ENCODE measurements at regions not wholly inside any gene's neighbourhood (a gene's known extent, or its start where the extent isn't known, plus 50 kb on each side); places are given as distances from the start of the nearest gene placed in this dataset.
"Not testable (repeated sequence)": the region's sequence is repeated elsewhere in the genome, so short reads cannot be mapped to it uniquely, and the experiment has no call there.

- DNase-seq (ENCODE audit: low read depth): no peak
These were observed 364.5 kb upstream of the RGPD4 start for GRCh38 chr2:107462181-107462580.

- DNase-seq (ENCODE audit: low read depth): no peak
These were observed 360.5 kb upstream of the RGPD4 start for GRCh38 chr2:107466241-107466640.

- no peak for DNase-seq (ENCODE audit: low read depth)
These were observed 359.5 kb upstream of the RGPD4 start for GRCh38 chr2:107466984-107467773.

GRCh38 chr2:107469437-107469995, 357.2 kb upstream of the RGPD4 start:
- DNase-seq (ENCODE audit: low read depth): no peak

- no peak for DNase-seq (ENCODE audit: low read depth)
These were observed 353.5 kb upstream of the RGPD4 start for GRCh38 chr2:107473150-107473549.

GRCh38 chr2:107475859-107476258, 350.8 kb upstream of the RGPD4 start:
- no peak for DNase-seq (ENCODE audit: low read depth)

- DNase-seq (ENCODE audit: low read depth): no peak
These were observed 324.2 kb upstream of the RGPD4 start for GRCh38 chr2:107502539-107502938.

DNA sequence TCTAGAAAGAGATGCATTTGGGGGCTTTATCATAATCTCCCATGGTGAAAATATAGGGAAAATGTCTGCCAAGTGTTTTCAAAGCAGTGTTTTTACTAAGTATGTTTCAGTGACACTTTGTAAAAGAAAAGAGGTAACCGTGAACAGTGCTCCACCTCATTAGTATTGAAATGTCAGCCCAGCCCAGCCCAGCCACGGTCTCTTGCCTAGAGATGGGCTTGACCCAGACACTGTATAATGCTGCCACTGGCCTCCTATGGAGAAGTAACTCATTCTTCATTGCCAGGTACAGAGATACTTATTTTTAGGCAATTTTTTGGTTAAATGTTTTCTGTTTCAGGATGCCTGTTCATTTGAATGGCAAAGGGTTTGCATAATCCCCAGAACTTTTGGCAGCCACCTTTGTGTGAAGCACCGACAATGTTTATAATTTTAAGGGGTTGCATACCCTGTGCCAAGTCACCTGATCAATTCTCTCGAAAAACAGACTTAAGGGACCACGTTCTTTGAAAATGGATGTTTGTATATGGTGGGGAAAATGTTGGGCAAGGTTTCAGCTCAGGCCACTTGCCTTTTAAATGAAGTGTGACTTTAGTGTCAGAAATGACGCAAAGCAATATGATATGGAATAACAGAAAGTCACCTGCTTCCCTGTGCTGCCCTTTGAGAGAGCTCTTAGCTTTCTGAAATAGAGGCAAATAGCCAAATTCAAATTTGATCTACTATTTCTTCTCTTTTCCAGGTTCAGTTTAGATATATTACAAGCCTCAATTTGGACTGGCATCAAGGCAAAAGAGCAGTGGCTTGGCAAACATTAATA, 314.5 kb upstream of the RGPD4 start:
- DNase-seq (ENCODE audit: low read depth): no peak

GRCh38 chr2:107525406-107525805, 301.3 kb upstream of the RGPD4 start:
- DNase-seq (ENCODE audit: low read depth): peak; percentile 11

GRCh38 chr2:107529146-107529545, 297.5 kb upstream of the RGPD4 start:
- no peak for DNase-seq (ENCODE audit: low read depth)

GRCh38 chr2:107530046-107530445, 296.6 kb upstream of the RGPD4 start:
- DNase-seq (ENCODE audit: low read depth): no peak

- no peak for DNase-seq (ENCODE audit: low read depth)
These were observed 291.8 kb upstream of the RGPD4 start for GRCh38 chr2:107534926-107535325.

GRCh38 chr2:107535905-107536689, 290.6 kb upstream of the RGPD4 start:
- not testable (repeated sequence) for DNase-seq (ENCODE audit: low read depth)

- DNase-seq (ENCODE audit: low read depth): no peak
These were observed 284.4 kb upstream of the RGPD4 start for GRCh38 chr2:107542314-107542740.

- no peak for DNase-seq (ENCODE audit: low read depth)
These were observed 282.9 kb upstream of the RGPD4 start for GRCh38 chr2:107543793-107544192.

- DNase-seq (ENCODE audit: low read depth): no peak
These were observed 281.6 kb upstream of the RGPD4 start for GRCh38 chr2:107545066-107545465.

DNA sequence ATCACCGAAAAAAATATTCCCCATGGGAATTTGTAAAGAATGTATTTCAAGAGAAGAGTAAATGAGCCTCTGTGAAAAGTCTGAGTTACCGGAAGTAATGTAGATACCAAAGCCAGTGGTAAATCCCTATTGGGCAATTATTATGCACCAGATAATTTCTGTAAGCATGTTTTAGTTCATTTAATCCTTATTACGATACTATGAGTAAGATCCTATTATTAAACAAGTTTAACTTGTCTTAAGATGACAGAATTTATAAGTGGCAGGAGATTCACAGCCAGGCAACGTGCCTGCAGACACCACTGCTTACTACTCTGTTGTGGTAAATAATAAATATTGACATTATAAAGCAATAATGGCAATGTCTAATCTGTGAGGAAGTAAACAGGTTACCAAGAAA, 280.8 kb upstream of the RGPD4 start:
- no peak for DNase-seq (ENCODE audit: low read depth)

DNA sequence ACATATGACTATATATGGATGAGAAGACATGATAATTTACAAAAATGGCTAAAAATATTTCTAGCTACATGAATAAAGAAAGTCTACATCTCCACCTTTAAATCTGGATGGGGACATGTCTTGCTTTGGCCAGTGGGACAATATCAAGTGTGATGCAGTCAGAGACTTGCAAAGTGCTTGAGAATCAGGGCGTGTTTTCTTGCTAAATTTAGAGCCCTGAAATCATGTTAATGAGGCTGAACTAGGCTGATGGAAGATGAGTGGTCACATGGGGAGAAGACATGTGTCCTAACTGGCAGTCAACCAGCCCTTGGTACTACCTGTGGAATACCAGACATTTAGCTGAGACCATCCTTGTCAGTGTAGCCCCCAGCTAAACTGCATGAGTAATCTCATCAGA, 278.5 kb upstream of the RGPD4 start:
- no peak for DNase-seq (ENCODE audit: low read depth)

GRCh38 chr2:107553046-107553445, 273.6 kb upstream of the RGPD4 start:
- no peak for DNase-seq (ENCODE audit: low read depth)

GRCh38 chr2:107553539-107553938, 273.2 kb upstream of the RGPD4 start:
- DNase-seq (ENCODE audit: low read depth): no peak

DNA sequence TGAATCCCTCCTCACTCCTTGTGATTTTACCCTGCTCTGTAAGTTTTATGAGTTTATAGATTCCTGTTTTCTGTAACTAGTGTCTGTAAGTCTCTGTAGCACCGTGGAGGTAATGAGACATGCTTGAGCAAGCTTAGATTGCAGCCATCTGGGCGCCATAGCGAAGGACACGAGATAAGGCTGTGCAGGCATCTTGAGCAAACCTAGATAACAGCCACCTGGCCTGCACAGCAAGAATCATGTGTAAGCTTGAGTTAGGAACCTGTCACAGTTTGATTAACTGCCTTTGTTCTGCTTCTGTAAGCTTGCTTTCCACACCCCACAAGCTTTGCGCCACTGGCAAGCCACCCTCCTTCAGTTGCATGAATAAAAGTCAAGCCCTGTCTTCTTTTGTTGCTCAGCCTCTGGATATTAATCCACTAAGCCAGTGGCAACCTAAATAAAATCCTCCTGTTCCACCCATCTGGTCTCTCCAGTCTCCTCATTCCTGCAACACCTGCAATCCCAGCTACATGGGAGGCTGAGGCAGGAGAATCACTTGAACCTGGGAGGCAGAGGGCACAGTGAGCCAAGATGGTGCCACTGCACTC, 270.6 kb upstream of the RGPD4 start:
- DNase-seq (ENCODE audit: low read depth): no peak

DNA sequence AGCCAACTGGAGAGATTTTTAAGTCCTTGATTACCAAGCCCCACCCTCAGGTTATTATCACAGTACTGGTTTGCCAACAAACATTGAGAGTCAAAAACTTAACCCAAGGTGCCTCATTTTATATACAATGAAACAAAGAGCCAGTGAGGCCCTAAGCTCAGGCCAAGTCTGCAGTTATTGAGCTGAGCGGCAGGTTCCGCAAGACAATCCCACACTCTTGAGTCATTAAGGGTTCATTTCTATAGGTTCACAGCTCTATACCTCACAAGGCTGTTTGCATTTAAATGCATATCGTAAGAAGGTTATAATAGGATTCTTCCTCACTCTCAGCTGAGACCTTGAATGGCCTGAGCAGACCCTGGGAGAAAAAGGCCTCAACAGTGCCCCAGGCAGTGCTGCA, 268.4 kb upstream of the RGPD4 start:
- no peak for DNase-seq (ENCODE audit: low read depth)

Data from EH (cell line).